Tibial nerve (tissue), 4 donors: ENCODE measurements at regions not wholly inside any gene's neighbourhood (a gene's known extent, or its start where the extent isn't known, plus 50 kb on each side); places are given as distances from the start of the nearest gene placed in this dataset.

ENCODE experiments used
- DNase-seq, 2 donors: peaks; one replicate each; pipeline ENCODE4 v3.0.0-alpha.2; 2019; ENCODE audit warnings: low spot score in 2 of 2
- H3K27ac ChIP-seq, 4 donors: fragments of 200-600 bp; sonication (generic) in 3 of 4; one replicate each; pipeline ENCODE4 v1.5.1; 2017 to 2019; ENCODE audit warnings: mild to moderate bottlenecking in 1 of 4
- H3K27me3 ChIP-seq, 2 donors: fragments of 200-600 bp; sonication (generic) in 1 of 2; one replicate each; pipeline versions ENCODE4 v1.5.1 to v1.6.0; 2017 to 2019
- H3K36me3 ChIP-seq, 3 donors: fragments of 200-600 bp; sonication (generic); one replicate each; pipeline ENCODE4 v1.5.1; 2018 to 2019
- H3K4me1 ChIP-seq, 4 donors: fragments of 200-600 bp; sonication (generic) in 3 of 4; one replicate each; pipeline ENCODE4 v1.5.1; 2017 to 2019
- H3K4me3 ChIP-seq, 4 donors: fragments of 200-600 bp; sonication (generic) in 3 of 4; one replicate each; pipeline ENCODE4 v1.5.1; 2017 to 2019; ENCODE audit warnings: mild to moderate bottlenecking in 1 of 4, moderate library complexity in 1 of 4
- H3K9me3 ChIP-seq, 4 donors: fragments of 200-600 bp; sonication (generic) in 3 of 4; one replicate each; pipeline ENCODE4 v1.5.1; 2017 to 2019
- EP300 ChIP-seq, 2 donors: sonication (generic); formaldehyde crosslinking; IDR thresholded peaks; one replicate each; pipeline ENCODE4 v1.6.1; 2017; ENCODE audit warnings: antibody characterized with exemption in 2 of 2, mild to moderate bottlenecking in 1 of 2
- POLR2A ChIP-seq, 2 donors: fragments of 450-650 bp; IDR thresholded peaks; one replicate each; pipeline ENCODE4 v1.6.1; 2017; ENCODE audit warnings: antibody characterized with exemption in 2 of 2, mild to moderate bottlenecking in 2 of 2, moderate library complexity in 2 of 2
- WGBS, 2 donors: methylation state at CpG; one replicate each; pipeline ENCODE4 v1.1.5; 2018; 5-methylcytosine and 5-hydroxymethylcytosine counted together
- TF ChIP-seq, protein P1 (sequence below), 5 experiments: fragments of 200-600 bp in 3 of 5; fragments of 450-650 bp in 2 of 5; sonication (generic) in 3 of 5; IDR thresholded peaks; one replicate each; pipeline ENCODE4 v1.5.1; 2016 to 2019; ENCODE audit warnings: antibody characterized with exemption in 5 of 5, mild to moderate bottlenecking in 3 of 5, moderate library complexity in 2 of 5

DNA sequence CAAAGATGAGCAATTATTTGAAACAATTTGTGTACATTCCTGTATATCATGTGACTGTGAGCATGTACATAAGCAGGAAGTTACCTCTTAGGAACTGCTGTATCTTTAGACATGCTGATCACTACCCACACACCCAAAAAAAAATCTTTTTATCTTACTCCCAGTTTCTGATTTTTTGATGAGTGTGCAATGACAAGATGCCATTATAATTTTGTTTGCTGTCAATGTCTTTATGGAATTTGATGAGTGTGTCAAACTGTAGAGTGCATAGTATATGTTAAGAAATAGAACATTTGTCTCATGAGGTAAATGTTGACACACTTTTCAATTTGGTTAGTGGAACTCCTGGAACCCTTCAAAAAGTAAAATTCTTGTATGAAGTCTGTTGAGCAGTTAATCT, 84.0 kb upstream of the TMEFF2 start:
- no peaks in the 10 kb centered on the region for H3K4me1 ChIP-seq
- no peaks in the 10 kb centered on the region for H3K36me3 ChIP-seq
- no peak overlapping the region for H3K4me3 ChIP-seq
- TF ChIP-seq, protein P1, sequence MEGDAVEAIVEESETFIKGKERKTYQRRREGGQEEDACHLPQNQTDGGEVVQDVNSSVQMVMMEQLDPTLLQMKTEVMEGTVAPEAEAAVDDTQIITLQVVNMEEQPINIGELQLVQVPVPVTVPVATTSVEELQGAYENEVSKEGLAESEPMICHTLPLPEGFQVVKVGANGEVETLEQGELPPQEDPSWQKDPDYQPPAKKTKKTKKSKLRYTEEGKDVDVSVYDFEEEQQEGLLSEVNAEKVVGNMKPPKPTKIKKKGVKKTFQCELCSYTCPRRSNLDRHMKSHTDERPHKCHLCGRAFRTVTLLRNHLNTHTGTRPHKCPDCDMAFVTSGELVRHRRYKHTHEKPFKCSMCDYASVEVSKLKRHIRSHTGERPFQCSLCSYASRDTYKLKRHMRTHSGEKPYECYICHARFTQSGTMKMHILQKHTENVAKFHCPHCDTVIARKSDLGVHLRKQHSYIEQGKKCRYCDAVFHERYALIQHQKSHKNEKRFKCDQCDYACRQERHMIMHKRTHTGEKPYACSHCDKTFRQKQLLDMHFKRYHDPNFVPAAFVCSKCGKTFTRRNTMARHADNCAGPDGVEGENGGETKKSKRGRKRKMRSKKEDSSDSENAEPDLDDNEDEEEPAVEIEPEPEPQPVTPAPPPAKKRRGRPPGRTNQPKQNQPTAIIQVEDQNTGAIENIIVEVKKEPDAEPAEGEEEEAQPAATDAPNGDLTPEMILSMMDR (IDR thresholded peaks at IDR 0.05), result no peak
- no peak for TF ChIP-seq EP300 (IDR thresholded peaks at IDR 0.05)
- TF ChIP-seq POLR2A (IDR thresholded peaks at IDR 0.05), result no peak
- no peak overlapping the region for H3K27ac ChIP-seq
- DNase-seq, result no peak
- no peaks in the 10 kb centered on the region for H3K27me3 ChIP-seq
- H3K9me3 ChIP-seq, result no peaks in the 10 kb centered on the region

DNA sequence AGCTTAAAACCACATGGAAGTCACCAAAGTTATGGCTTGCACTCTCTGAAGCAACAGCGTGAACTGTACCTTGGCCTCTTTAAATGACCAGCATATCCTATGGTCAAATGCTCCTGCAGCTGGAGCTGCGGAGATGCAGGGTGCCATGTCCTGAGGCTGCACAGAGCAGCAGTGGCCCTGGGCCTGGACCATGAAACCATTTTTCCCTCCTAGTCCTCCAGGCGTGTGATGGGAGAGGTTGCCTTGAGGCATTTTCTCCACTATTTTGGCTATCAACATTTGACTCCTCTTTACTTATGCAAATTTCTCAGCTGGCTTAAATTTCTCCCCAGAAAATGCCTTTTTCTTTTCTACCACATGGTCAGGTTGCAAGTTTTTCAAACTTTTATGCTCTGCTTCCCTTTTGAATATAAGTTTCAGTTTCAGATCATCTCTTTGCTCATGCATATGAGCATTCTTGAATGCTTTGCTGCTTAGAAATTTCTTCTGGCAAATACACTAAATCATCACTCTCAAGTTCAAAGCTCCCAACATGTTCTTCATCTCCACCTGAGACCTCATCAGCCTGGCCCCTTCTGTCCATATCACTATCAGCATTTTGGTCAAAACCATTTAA, 82.9 kb upstream of the TMEFF2 start:
- TF ChIP-seq, protein P1 (IDR thresholded peaks at IDR 0.05), result no peak
- no peak for TF ChIP-seq EP300 (IDR thresholded peaks at IDR 0.05)
- Histone ChIP-seq H3K36me3 (no peaks in the 10 kb centered on the region), H3K9me3 (no peaks in the 10 kb centered on the region), H3K27me3 (no peaks in the 10 kb centered on the region), H3K27ac (no peak overlapping the region), H3K4me1 (no peaks in the 10 kb centered on the region), H3K4me3 (no peak overlapping the region)
- DNase-seq, result no peak
- 95 to 98% methylated on average over 3 of the region's 3 CpGs for WGBS, 2 donors

DNA sequence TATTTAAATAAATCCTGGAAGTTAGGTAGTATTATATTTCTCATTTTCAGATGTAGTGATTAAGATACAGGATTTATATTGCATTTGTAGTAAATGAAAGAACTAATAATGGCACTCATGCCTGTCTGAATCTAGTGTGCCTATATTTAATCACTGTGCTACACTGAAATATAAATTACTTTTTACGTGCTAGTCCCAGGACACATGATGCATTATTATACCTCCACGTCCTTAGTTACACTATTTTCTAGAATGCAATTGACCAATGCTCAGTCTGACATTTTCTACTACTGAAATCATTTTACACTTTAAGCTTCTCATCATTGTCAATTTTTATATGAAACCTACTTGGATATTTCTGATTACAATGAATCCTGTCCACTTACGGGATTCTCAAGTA, 80.9 kb upstream of the TMEFF2 start:
- WGBS, 2 donors, result 83 to 90% methylated on average over 3 of the region's 3 CpGs
- H3K4me3 ChIP-seq, result no peak overlapping the region

DNA sequence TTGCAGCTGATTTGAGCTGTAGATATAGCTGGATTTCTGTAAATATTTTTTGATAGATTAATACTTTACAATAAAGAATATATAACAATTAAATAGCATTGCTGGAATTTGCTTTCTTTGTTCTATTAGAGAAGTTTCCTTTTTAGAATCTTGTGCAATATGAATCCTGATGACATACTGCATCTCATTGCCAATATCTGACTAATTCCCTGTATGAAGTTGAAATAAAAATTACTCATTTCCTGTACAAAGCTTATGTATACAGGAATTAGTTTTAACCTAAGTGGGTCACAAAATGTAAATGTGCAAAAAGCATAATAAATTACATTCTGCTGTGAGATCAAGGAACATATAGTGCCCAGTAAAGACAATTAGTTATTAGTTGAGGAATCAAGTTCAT, 72.8 kb upstream of the TMEFF2 start:
- no peak for DNase-seq
- Histone ChIP-seq H3K4me1 (no peaks in the 10 kb centered on the region), H3K4me3 (no peak overlapping the region), H3K9me3 (no peaks in the 10 kb centered on the region), H3K27me3 (no peaks in the 10 kb centered on the region), H3K27ac (no peak overlapping the region), H3K36me3 (no peaks in the 10 kb centered on the region)
- TF ChIP-seq EP300 (IDR thresholded peaks at IDR 0.05) (no peak), POLR2A (IDR thresholded peaks at IDR 0.05) (no peak)
- TF ChIP-seq, protein P1 (IDR thresholded peaks at IDR 0.05), result no peak

More for the DNA sequence above, 80.9 kb upstream of the TMEFF2 start:
- DNase-seq, result no peak
- Histone ChIP-seq H3K4me1 (no peaks in the 10 kb centered on the region), H3K27ac (no peak overlapping the region), H3K36me3 (no peaks in the 10 kb centered on the region), H3K9me3 (no peaks in the 10 kb centered on the region), H3K27me3 (no peaks in the 10 kb centered on the region)
- no peak for TF ChIP-seq POLR2A (IDR thresholded peaks at IDR 0.05)

DNA sequence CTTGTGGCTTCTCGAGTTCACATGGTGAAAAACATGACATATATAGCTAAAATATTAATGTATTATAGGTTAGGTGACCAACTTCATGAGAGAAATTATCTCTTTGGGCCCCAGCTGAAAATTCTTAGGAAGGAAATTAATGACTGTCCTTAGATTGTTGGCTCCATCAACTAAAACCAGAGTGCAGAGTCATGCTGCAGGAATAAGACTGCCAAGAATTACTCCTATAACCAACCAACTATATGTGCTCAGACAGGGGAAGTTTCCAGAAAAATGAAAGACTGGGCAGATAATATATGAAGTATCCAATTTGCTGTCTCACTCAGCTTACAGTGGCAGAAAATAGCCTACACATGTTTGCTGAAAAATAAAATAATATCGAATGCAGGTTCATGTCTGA, 71.0 kb upstream of the TMEFF2 start:
- Histone ChIP-seq H3K27me3 (no peaks in the 10 kb centered on the region), H3K27ac (no peak overlapping the region), H3K4me3 (no peak overlapping the region), H3K9me3 (no peaks in the 10 kb centered on the region), H3K36me3 (no peaks in the 10 kb centered on the region), H3K4me1 (no peaks in the 10 kb centered on the region)
- 70 to 77% methylated on average over 2 of the region's 2 CpGs for WGBS, 2 donors
- DNase-seq, result no peak
- no peak for TF ChIP-seq EP300 (IDR thresholded peaks at IDR 0.05)
- no peak for TF ChIP-seq POLR2A (IDR thresholded peaks at IDR 0.05)
- TF ChIP-seq, protein P1 (IDR thresholded peaks at IDR 0.05), result no peak

DNA sequence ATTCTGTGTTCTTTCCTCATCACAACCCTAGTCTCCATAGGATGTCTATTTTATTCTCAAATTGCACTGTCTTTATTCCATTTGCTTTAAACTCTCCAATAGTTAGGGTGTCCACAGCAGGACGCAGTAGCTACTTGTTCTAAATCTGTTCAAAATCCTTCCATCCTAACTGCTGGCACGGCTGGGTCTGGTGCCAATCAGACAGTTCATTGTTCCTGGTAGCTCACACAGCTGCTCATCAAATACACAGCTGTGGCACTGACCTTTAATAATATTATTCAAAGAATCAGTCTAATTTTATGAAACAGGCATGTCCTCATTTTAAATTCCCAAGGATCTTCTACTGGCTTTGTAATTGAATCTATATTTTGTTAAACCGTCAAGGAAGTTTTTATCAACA, 59.7 kb upstream of the TMEFF2 start:
- Histone ChIP-seq H3K36me3 (no peaks in the 10 kb centered on the region), H3K27me3 (no peaks in the 10 kb centered on the region), H3K4me1 (no peaks in the 10 kb centered on the region), H3K9me3 (no peaks in the 10 kb centered on the region), H3K27ac (no peak overlapping the region), H3K4me3 (no peak overlapping the region)
- DNase-seq, result no peak
- no peak for TF ChIP-seq POLR2A (IDR thresholded peaks at IDR 0.05)
- 65 to 66% methylated on average over 3 of the region's 3 CpGs for WGBS, 2 donors
